Cardiac fibroblast (primary cell): ENCODE measurements at regions not wholly inside any gene's neighbourhood (a gene's known extent, or its start where the extent isn't known, plus 50 kb on each side); places are given as distances from the start of the nearest gene placed in this dataset.

Source experiments
- DNase-seq, 2 donors: peaks; one replicate each; pipeline versions ENCODE4 v3.0.0 to v3.0.0-alpha.2; 2010; ENCODE audit warnings: low read depth in 2 of 2
- H3K4me3 ChIP-seq, 2 donors: replicated peaks in 1 of 2; 1 replicate in 1 of 2; 2 replicates in 1 of 2; pipeline ENCODE4 v1.5.1; 2011; ENCODE audit warnings: low read depth in 2 of 2, low read length in 2 of 2, mild to moderate bottlenecking in 2 of 2, moderate library complexity in 1 of 2
- TF ChIP-seq, protein P1 (sequence below): IDR thresholded peaks from one replicate; pipeline ENCODE4 v1.5.1; 2011; ENCODE audit warnings: low read depth, mild to moderate bottlenecking, low read length, inconsistent platforms

DNA sequence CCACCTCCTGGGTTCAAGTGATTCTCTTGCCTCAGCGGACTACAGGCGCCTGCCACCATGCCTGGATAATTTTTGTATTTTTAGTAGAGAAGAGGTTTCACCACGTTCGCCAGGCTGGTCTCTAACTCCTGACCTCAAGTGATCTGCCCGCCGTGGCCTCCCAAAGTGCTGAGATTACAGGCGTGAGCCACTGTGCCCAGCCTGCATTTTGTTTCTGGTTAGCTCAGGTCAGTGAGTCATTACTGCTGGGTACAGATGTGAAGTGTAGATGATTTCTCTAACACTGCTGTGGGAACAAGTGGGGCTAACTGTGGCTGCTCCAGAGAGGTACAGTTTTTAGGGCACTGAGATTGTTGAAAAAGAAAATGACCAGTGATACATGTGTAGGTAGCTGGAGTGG, 188.6 kb downstream of the PRL start:
- DNase-seq = peak in 1 of 2 donors; percentile 22
- H3K4me3 ChIP-seq = no peak overlapping the region
- TF ChIP-seq, protein P1, sequence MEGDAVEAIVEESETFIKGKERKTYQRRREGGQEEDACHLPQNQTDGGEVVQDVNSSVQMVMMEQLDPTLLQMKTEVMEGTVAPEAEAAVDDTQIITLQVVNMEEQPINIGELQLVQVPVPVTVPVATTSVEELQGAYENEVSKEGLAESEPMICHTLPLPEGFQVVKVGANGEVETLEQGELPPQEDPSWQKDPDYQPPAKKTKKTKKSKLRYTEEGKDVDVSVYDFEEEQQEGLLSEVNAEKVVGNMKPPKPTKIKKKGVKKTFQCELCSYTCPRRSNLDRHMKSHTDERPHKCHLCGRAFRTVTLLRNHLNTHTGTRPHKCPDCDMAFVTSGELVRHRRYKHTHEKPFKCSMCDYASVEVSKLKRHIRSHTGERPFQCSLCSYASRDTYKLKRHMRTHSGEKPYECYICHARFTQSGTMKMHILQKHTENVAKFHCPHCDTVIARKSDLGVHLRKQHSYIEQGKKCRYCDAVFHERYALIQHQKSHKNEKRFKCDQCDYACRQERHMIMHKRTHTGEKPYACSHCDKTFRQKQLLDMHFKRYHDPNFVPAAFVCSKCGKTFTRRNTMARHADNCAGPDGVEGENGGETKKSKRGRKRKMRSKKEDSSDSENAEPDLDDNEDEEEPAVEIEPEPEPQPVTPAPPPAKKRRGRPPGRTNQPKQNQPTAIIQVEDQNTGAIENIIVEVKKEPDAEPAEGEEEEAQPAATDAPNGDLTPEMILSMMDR = no peak

DNA sequence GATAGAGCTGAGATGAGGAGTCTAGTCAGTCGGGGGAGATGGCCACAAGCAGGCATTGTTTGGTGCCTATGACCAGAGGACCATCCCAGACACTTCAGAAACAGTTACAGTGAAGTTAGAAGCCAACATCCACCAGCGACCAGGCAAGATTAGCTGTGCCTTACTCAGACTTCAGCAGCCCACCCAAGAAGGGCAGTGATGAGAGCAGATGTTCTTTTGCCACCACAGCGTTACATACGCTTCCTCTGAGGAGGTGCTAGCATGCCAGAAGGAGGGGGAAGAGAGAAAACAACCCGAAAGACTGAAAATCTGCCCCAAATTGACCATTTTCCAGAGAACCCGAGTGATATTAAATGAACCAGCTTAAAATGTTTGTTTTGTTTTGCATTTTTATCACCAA, 186.8 kb downstream of the PRL start:
- DNase-seq = no peak
- H3K4me3 ChIP-seq = no peak overlapping the region
- TF ChIP-seq, protein P1 = no peak

GRCh38 chr6:22112461-22112860, 184.4 kb downstream of the PRL start:
- TF ChIP-seq, protein P1 = no peak
- no peak overlapping the region for H3K4me3 ChIP-seq
- peak; percentile 75 to 78 for DNase-seq

DNA sequence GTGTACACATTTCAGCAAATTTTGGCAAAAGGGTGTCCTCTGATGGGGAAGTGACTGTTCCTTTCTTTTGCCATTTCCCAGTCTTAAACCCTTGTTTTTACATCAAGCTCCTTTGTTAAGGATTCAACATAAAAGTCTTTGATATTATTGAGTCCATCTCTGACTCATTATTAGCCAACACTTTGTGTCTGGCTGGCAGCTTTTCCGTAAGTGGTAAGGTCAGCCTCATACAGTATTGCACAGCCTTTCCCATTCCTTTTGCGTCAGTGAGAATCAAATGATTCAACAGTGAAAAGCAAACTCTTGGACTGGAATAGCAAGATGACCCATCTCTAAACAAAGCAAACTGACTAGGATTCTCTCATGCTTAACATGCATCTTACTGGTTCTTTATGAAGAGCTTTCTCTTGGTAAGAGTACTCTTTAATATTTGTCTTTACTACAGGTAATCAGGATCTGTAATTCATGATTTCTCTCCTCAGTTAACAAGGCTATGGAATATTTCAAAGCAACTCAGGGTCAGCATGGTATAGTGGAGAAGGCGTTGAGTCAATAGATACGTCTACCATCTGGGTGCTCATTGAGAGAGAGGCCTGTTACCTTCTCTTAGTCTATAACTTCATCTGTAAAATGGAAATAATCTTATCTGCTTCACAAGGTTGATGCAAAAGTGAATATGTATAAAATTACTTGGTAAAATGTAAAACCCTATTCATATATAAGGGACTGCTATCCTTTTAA, 183.6 kb downstream of the PRL start:
- peak; percentile 97 to 100 for DNase-seq
- TF ChIP-seq, protein P1 = no peak
- H3K4me3 ChIP-seq = no peak overlapping the region

GRCh38 chr6:22115559-22115958, 181.3 kb downstream of the PRL start:
- no peak for DNase-seq
- TF ChIP-seq, protein P1 = no peak
- no peak overlapping the region for H3K4me3 ChIP-seq

- TF ChIP-seq, protein P1 = no peak
- no peak for DNase-seq
- H3K4me3 ChIP-seq = no peak overlapping the region
These were observed 179.2 kb downstream of the PRL start for GRCh38 chr6:22117631-22118030.

GRCh38 chr6:22119500-22119899, 177.3 kb downstream of the PRL start:
- no peak for DNase-seq
- TF ChIP-seq, protein P1 = no peak
- no peak overlapping the region for H3K4me3 ChIP-seq
